ENCODE measurements at regions not wholly inside any gene's neighbourhood (a gene's known extent, or its start where the extent isn't known, plus 50 kb on each side); places are given as distances from the start of the nearest gene placed in this dataset.

DNA sequence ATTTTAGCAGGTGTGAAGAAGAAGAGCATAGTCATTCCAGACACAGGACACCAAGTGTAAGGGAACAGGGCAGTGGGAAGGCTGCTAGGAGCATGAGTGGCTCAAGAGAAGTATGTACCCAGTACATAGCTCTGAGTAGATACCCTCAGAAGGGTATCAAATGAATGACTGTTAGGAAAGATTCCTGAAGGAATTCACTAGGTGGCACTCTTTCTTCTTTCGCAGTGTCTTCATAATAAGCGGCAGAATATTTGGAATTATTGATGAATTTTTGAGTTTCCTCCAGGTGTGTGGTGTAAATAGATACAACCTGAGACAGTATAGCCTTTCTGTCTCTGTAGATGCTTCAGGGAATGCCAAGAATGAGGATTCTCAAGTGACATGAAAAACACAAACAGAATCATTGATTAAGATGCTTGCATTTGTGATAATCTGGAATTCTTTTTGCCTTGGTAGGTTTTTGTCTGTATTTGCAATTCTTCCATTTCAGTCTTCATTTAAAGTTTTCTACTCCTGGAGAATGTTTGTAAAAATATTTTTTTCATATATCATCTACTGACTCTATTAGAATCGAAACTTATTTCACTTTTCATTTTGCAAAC is 264.3 kb upstream of the RIMS1 start:
- no peak overlapping the region for H3K27ac ChIP-seq (ENCODE audit: low read depth in 1 of 2, low read length in 2 of 2)
- peaks cover 8 to 14% of the 10 kb centered on the region in 2 donors for H3K9me3 ChIP-seq (replicated peaks in 1 of 2; ENCODE audit: control insufficient read depth in 1 of 2, insufficient read depth in 1 of 2, low read length in 2 of 2)
- 13% methylated on average over 1 of the region's 3 CpGs for WGBS (ENCODE audit: insufficient coverage)
- H3K4me1 Mint-ChIP-seq: no peaks in the 10 kb centered on the region
- no peaks in the 10 kb centered on the region for H4K20me1 ChIP-seq (ENCODE audit: insufficient read depth, low read length)
- no peak overlapping the region for H3K4me3 Mint-ChIP-seq
- H3K27me3 Mint-ChIP-seq (ENCODE audit: low read depth in 3 of 3): peaks cover 0 to 1% (median 0%) of the 10 kb centered on the region in 3 donors
- no peaks in the 10 kb centered on the region for H3K79me2 ChIP-seq (ENCODE audit: insufficient read depth, low read length)
- TF ChIP-seq, protein P1, sequence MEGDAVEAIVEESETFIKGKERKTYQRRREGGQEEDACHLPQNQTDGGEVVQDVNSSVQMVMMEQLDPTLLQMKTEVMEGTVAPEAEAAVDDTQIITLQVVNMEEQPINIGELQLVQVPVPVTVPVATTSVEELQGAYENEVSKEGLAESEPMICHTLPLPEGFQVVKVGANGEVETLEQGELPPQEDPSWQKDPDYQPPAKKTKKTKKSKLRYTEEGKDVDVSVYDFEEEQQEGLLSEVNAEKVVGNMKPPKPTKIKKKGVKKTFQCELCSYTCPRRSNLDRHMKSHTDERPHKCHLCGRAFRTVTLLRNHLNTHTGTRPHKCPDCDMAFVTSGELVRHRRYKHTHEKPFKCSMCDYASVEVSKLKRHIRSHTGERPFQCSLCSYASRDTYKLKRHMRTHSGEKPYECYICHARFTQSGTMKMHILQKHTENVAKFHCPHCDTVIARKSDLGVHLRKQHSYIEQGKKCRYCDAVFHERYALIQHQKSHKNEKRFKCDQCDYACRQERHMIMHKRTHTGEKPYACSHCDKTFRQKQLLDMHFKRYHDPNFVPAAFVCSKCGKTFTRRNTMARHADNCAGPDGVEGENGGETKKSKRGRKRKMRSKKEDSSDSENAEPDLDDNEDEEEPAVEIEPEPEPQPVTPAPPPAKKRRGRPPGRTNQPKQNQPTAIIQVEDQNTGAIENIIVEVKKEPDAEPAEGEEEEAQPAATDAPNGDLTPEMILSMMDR (IDR thresholded peaks at IDR 0.05): no peak
- DNase-seq: no peak
- no peak overlapping the region for H3K27ac Mint-ChIP-seq
- no peak overlapping the region for H3K4me2 ChIP-seq (replicated peaks; ENCODE audit: extremely low read depth, low read length, poor library complexity, severe bottlenecking)
- H3K36me3 Mint-ChIP-seq: no peaks in the 10 kb centered on the region
- intact Hi-C loops (cut with micrococcal nuclease): no loop called here
- no peaks in the 10 kb centered on the region for H3K36me3 ChIP-seq (replicated peaks in 1 of 2; ENCODE audit: control insufficient read depth in 1 of 2, insufficient read depth in 2 of 2, low read length in 2 of 2)
- H2AFZ ChIP-seq (ENCODE audit: insufficient read depth, low read depth, low read length, poor library complexity, severe bottlenecking): no peak overlapping the region
- no peaks in the 10 kb centered on the region for H3K27me3 ChIP-seq (ENCODE audit: control insufficient read depth in 2 of 2, insufficient read depth in 2 of 2, low read length in 2 of 2)
- H3K9ac ChIP-seq (ENCODE audit: insufficient read depth, low read length, poor library complexity, severe bottlenecking): no peak overlapping the region
- no peak overlapping the region for H3K4me3 ChIP-seq (replicated peaks in 1 of 3; ENCODE audit: low read depth in 2 of 3, low read length in 3 of 3)
- no peaks in the 10 kb centered on the region for H3K4me1 ChIP-seq (ENCODE audit: control insufficient read depth in 1 of 2, insufficient read depth in 2 of 2, low read length in 2 of 2)
- H3K9me3 Mint-ChIP-seq: peaks cover 3 to 14% (median 8%) of the 10 kb centered on the region in 7 donors

DNA sequence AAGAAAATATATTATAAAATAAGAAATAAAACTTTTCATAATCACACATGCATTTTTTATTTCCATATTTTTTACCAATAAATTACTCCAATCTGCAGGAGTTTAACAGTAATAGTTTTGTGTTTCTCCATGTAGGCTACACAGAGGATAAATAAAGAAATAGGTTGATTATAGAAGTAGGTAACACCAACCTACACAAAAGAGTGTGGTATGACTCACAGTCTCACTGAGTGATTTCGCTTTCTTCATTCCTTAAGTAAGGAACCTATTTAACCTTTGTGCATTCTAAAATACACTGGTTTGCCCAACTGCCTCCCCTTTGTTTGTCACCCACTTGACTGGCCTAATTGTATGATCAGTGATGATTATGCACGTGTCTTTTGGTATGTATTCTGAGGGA is 244.2 kb upstream of the RIMS1 start:
- TF ChIP-seq, protein P1 (IDR thresholded peaks at IDR 0.05): no peak
- no peaks in the 10 kb centered on the region for H3K9me3 ChIP-seq (replicated peaks in 1 of 2; ENCODE audit: control insufficient read depth in 1 of 2, insufficient read depth in 1 of 2, low read length in 2 of 2)
- Mint-ChIP-seq H3K36me3 (no peaks in the 10 kb centered on the region), H3K4me1 (no peaks in the 10 kb centered on the region), H3K4me3 (no peak overlapping the region), H3K9me3 (peaks cover 0 to 5% (median 0%) of the 10 kb centered on the region in 7 donors), H3K27ac (no peak overlapping the region), H3K27me3 (ENCODE audit: low read depth in 3 of 3) (peaks cover 0 to 1% (median 0%) of the 10 kb centered on the region in 3 donors)
- no peak overlapping the region for H2AFZ ChIP-seq (ENCODE audit: insufficient read depth, low read depth, low read length, poor library complexity, severe bottlenecking)
- H3K79me2 ChIP-seq (ENCODE audit: insufficient read depth, low read length): no peaks in the 10 kb centered on the region
- no peaks in the 10 kb centered on the region for H4K20me1 ChIP-seq (ENCODE audit: insufficient read depth, low read length)
- no peaks in the 10 kb centered on the region for H3K4me1 ChIP-seq (ENCODE audit: control insufficient read depth in 1 of 2, insufficient read depth in 2 of 2, low read length in 2 of 2)
- intact Hi-C loops (cut with micrococcal nuclease): no loop called here
- no peaks in the 10 kb centered on the region for H3K27me3 ChIP-seq (ENCODE audit: control insufficient read depth in 2 of 2, insufficient read depth in 2 of 2, low read length in 2 of 2)
- no peak overlapping the region for H3K27ac ChIP-seq (ENCODE audit: low read depth in 1 of 2, low read length in 2 of 2)
- no peak overlapping the region for H3K4me2 ChIP-seq (replicated peaks; ENCODE audit: extremely low read depth, low read length, poor library complexity, severe bottlenecking)
- no peak for DNase-seq
- no CpG with 5 or more reads among the region's 2 CpGs for WGBS (ENCODE audit: insufficient coverage)
- H3K36me3 ChIP-seq (replicated peaks in 1 of 2; ENCODE audit: control insufficient read depth in 1 of 2, insufficient read depth in 2 of 2, low read length in 2 of 2): no peaks in the 10 kb centered on the region
- no peak overlapping the region for H3K9ac ChIP-seq (ENCODE audit: insufficient read depth, low read length, poor library complexity, severe bottlenecking)
- no peak overlapping the region for H3K4me3 ChIP-seq (replicated peaks in 1 of 3; ENCODE audit: low read depth in 2 of 3, low read length in 3 of 3)

All from CD14-positive monocyte (primary cell).